Stomach smooth muscle (tissue), 2 donors: ENCODE measurements at regions not wholly inside any gene's neighbourhood (a gene's known extent, or its start where the extent isn't known, plus 50 kb on each side); places are given as distances from the start of the nearest gene placed in this dataset.

ENCODE experiments used
- H3K27ac ChIP-seq: one replicate; pipeline ENCODE4 v1.7.0; 2013; ENCODE audit warnings: mild to moderate bottlenecking, low read length, inconsistent platforms
- H3K27me3 ChIP-seq, 2 donors: one replicate each; pipeline ENCODE4 v1.7.0; 2013; ENCODE audit warnings: low read length in 2 of 2; ENCODE audit not compliant: insufficient read depth in 2 of 2, control insufficient read depth in 1 of 2
- H3K36me3 ChIP-seq, 2 donors: one replicate each; pipeline ENCODE4 v1.7.0; 2013; ENCODE audit warnings: low read length in 2 of 2; ENCODE audit not compliant: control insufficient read depth in 2 of 2, insufficient read depth in 2 of 2
- H3K4me1 ChIP-seq: one replicate; pipeline ENCODE4 v1.7.0; 2013; ENCODE audit warnings: low read length; ENCODE audit not compliant: control insufficient read depth, insufficient read depth
- H3K4me3 ChIP-seq, 2 donors: one replicate each; pipeline ENCODE4 v1.7.0; 2013; ENCODE audit warnings: low read length in 2 of 2
- H3K9ac ChIP-seq, 2 donors: one replicate each; pipeline ENCODE4 v1.7.0; 2013; ENCODE audit warnings: low read length in 2 of 2, mild to moderate bottlenecking in 1 of 2
- H3K9me3 ChIP-seq, 2 donors: one replicate each; pipeline ENCODE4 v1.7.0; 2013; ENCODE audit warnings: low read length in 2 of 2; ENCODE audit not compliant: control insufficient read depth in 2 of 2
- donor health status: healthy.
- donor health status: Pancreatic carcinoma.

- H3K36me3 ChIP-seq: no peaks in the 10 kb centered on the region
- no peak overlapping the region for H3K4me3 ChIP-seq
- H3K27ac ChIP-seq: no peak overlapping the region
- H3K9me3 ChIP-seq: peaks cover 14 to 15% of the 10 kb centered on the region in 2 donors
- no peaks in the 10 kb centered on the region for H3K4me1 ChIP-seq
- H3K9ac ChIP-seq: no peak overlapping the region
- no peaks in the 10 kb centered on the region for H3K27me3 ChIP-seq
These were observed 131.0 kb downstream of the TEX29 start for GRCh38 chr13:111451402-111451801.

DNA sequence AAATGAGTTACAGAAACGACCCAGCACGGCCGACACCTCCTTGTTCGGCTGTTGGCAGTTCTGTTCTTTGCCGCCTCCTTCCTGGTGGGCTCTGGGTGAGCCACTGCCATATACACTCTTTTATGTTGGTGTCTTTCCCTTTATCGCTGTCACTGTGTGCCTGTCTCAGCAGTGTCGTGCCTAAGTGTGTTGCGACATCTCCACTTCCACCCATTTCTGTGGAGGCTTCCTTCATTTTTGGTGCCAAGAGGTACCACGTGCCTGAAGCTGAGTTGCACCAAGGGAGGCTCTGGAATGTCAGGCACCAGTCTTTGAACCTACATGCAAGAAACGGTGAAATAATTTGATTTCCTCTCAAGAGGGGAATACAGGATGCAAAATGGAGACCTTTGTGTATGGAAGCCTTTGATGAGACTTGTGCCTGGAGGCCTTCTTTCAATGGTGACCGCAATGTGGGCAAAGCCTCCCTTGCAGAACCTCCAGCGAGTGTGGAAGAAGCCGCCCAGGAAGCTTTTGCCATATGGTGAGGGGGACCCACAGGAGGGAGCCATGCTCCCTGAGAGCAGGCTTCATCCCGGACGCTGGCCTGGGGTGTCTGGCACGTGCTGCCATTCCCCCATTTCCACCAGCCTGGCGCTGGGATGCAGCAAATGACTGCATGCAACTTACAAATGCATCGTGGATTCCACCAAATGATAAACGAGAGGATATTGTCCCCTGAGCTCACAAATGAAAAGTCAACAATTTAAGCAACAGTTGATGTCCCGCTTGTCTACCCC is 136.2 kb downstream of the TEX29 start:
- Histone ChIP-seq H3K36me3 (no peaks in the 10 kb centered on the region), H3K4me1 (no peaks in the 10 kb centered on the region), H3K4me3 (no peak overlapping the region), H3K27me3 (peaks cover 9 to 13% of the 10 kb centered on the region in 2 donors), H3K9me3 (peaks cover 3 to 5% of the 10 kb centered on the region in 2 donors), H3K9ac (no peak overlapping the region), H3K27ac (no peak overlapping the region)

- Histone ChIP-seq H3K4me1 (no peaks in the 10 kb centered on the region), H3K9me3 (peaks cover 3 to 5% of the 10 kb centered on the region in 2 donors), H3K36me3 (no peaks in the 10 kb centered on the region), H3K27me3 (peaks cover 13 to 16% of the 10 kb centered on the region in 2 donors), H3K9ac (no peak overlapping the region), H3K4me3 (no peak overlapping the region), H3K27ac (no peak overlapping the region)
These were observed 137.6 kb downstream of the TEX29 start for GRCh38 chr13:111458001-111458531.

DNA sequence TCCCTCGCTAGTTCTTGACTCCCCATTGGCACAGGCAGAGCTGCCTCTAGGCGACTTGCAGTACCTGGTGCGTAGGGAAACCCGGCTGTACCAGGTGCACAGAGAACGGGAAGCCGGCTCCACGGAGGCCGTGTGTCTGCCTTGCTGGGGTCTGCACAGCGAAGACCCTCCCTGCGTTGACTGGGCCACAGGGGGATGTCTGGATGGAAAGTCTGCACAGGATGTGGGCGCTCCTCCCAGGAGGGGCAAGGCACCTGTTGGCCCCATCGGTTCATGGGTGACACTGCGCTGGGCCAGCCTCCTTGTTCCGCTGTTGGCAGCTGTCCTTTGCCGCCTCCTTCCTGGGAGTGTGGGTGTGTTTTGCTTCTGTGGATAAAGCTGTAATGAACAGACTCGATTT is 138.3 kb downstream of the TEX29 start:
- H3K27me3 ChIP-seq: peaks cover 15 to 16% of the 10 kb centered on the region in 2 donors
- no peak overlapping the region for H3K9ac ChIP-seq
- H3K9me3 ChIP-seq: peaks cover 3 to 5% of the 10 kb centered on the region in 2 donors
- no peak overlapping the region for H3K4me3 ChIP-seq
- H3K4me1 ChIP-seq: no peaks in the 10 kb centered on the region
- no peaks in the 10 kb centered on the region for H3K36me3 ChIP-seq
- H3K27ac ChIP-seq: no peak overlapping the region

GRCh38 chr13:111459803-111460547 is 139.5 kb downstream of the TEX29 start:
- no peak overlapping the region for H3K4me3 ChIP-seq
- H3K36me3 ChIP-seq: no peaks in the 10 kb centered on the region
- H3K9me3 ChIP-seq: peaks cover 3 to 5% of the 10 kb centered on the region in 2 donors
- H3K4me1 ChIP-seq: no peaks in the 10 kb centered on the region
- H3K27ac ChIP-seq: no peak overlapping the region
- no peak overlapping the region for H3K9ac ChIP-seq
- peaks cover 16 to 19% of the 10 kb centered on the region in 2 donors for H3K27me3 ChIP-seq

GRCh38 chr13:111460548-111461444 is 140.4 kb downstream of the TEX29 start:
- no peaks in the 10 kb centered on the region for H3K36me3 ChIP-seq
- H3K27me3 ChIP-seq: peaks cover 16 to 19% of the 10 kb centered on the region in 2 donors
- H3K4me1 ChIP-seq: no peaks in the 10 kb centered on the region
- H3K4me3 ChIP-seq: no peak overlapping the region
- no peak overlapping the region for H3K9ac ChIP-seq
- no peak overlapping the region for H3K27ac ChIP-seq
- H3K9me3 ChIP-seq: peaks cover 0 to 5% of the 10 kb centered on the region in 2 donors

GRCh38 chr13:111461445-111462149 is 141.2 kb downstream of the TEX29 start:
- Histone ChIP-seq H3K9me3 (peaks cover 0 to 3% of the 10 kb centered on the region in 2 donors), H3K27ac (no peak overlapping the region), H3K9ac (no peak overlapping the region), H3K36me3 (no peaks in the 10 kb centered on the region), H3K27me3 (peaks cover 16 to 21% of the 10 kb centered on the region in 2 donors), H3K4me3 (no peak overlapping the region), H3K4me1 (no peaks in the 10 kb centered on the region)

DNA sequence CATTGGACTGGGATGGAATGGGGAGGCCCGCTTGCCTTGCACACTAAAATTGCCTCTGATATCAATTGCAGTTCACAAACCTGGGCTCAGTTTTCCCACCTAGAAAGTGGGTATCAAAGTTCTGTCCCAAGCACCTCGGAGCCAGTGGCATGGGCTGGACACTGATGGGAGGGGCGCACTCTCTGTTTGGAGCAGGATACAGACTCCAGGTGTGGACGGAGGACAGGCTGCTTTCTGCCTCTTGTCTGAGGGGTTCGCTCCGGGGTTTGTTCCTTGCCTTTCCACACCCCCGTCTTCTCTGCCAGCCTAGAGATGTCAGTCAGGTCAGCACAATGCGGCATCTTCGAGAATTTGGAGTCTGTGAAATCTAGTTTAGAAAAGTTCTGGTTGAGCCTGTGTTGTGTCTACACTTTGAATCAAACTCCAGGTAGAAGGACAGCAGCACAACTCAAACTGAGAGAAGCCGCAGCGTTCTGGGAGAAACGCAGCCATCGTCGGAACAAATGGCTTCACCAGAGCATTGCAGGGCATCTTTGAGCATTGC is 141.9 kb downstream of the TEX29 start:
- H3K9me3 ChIP-seq: no peaks in the 10 kb centered on the region
- H3K4me1 ChIP-seq: no peaks in the 10 kb centered on the region
- no peak overlapping the region for H3K27ac ChIP-seq
- H3K36me3 ChIP-seq: no peaks in the 10 kb centered on the region
- H3K27me3 ChIP-seq: peaks cover 18 to 21% of the 10 kb centered on the region in 2 donors
- no peak overlapping the region for H3K4me3 ChIP-seq
- H3K9ac ChIP-seq: no peak overlapping the region

GRCh38 chr13:111462944-111463343 is 142.5 kb downstream of the TEX29 start:
- no peak overlapping the region for H3K27ac ChIP-seq
- peaks cover 19 to 24% of the 10 kb centered on the region in 2 donors for H3K27me3 ChIP-seq

More at GRCh38 chr13:111462944-111463343, 142.5 kb downstream of the TEX29 start:
- Histone ChIP-seq H3K9ac (no peak overlapping the region), H3K36me3 (no peaks in the 10 kb centered on the region), H3K4me1 (no peaks in the 10 kb centered on the region), H3K4me3 (no peak overlapping the region), H3K9me3 (no peaks in the 10 kb centered on the region)
